ENCODE measurements at regions not wholly inside any gene's neighbourhood (a gene's known extent, or its start where the extent isn't known, plus 50 kb on each side); places are given as distances from the start of the nearest gene placed in this dataset.
"Not testable (repeated sequence)": the region's sequence is repeated elsewhere in the genome, so short reads cannot be mapped to it uniquely, and the experiment has no call there.

DNA sequence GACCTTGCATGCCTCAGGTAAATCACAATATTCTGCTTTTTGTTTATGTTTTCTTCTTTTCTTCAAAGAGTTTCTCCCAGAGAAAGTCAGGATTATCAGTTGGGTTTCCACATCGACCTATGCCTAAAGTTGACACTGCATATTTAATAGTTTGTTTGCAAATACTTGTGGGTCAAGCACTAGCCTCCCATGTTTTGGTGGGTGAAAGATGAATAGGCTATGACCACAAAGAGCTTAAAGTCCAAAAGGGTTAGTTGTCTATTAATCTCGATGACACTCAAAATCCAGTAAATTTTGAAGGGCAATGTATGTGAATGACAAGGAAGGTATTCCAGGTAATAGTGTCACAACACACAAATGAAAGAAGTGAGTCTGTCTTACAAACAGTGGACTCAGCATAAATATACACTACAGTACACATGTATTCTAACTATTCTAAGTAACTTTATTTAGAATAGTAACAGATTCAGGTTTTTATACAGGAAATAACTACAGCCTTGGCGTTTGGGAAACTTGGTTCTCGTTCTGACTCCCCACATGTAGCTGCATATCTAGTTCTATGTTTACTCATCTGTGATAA lies 667.1 kb downstream of the PCDH17 start:
- ATAC-seq (replicated peaks in 1 of 2) = no peak
- peaks cover 0 to 2% of the 10 kb centered on the region in 2 donors for H3K9me3 Mint-ChIP-seq
- no peaks in the 10 kb centered on the region for H3K27me3 Mint-ChIP-seq (ENCODE audit: low read depth)
- H3K27ac Mint-ChIP-seq = no peak overlapping the region
- no peaks in the 10 kb centered on the region for H3K4me1 Mint-ChIP-seq (ENCODE audit: low read depth)
- no peak for DNase-seq
- H3K4me3 Mint-ChIP-seq = no peak overlapping the region
- H3K36me3 Mint-ChIP-seq (ENCODE audit: insufficient read depth in 2 of 2) = no peaks in the 10 kb centered on the region

DNA sequence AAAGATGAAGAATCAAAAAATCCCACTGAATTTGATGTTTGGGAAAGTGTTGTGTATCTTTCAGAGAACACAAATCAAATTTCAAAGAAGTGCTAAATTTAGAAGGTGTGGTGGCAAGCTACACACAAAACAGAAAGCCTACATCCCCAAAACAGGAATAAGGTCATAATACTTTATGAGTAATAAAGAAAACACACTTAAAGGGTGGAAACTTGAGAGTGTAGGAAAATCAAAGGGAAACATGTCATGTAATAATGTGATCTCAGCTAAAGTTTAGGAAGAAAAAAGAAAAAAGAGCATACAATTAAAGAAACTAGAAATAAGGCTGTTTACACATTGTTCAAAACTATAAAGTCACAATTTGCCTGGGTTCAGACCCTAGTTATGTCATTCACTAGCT lies 668.7 kb downstream of the PCDH17 start:
- no peak for DNase-seq
- Mint-ChIP-seq H3K27ac (no peak overlapping the region), H3K4me1 (ENCODE audit: low read depth) (no peaks in the 10 kb centered on the region), H3K27me3 (ENCODE audit: low read depth) (no peaks in the 10 kb centered on the region), H3K9me3 (no peaks in the 10 kb centered on the region), H3K4me3 (no peak overlapping the region), H3K36me3 (ENCODE audit: insufficient read depth in 2 of 2) (no peaks in the 10 kb centered on the region)
- no peak for ATAC-seq (replicated peaks in 1 of 2)

DNA sequence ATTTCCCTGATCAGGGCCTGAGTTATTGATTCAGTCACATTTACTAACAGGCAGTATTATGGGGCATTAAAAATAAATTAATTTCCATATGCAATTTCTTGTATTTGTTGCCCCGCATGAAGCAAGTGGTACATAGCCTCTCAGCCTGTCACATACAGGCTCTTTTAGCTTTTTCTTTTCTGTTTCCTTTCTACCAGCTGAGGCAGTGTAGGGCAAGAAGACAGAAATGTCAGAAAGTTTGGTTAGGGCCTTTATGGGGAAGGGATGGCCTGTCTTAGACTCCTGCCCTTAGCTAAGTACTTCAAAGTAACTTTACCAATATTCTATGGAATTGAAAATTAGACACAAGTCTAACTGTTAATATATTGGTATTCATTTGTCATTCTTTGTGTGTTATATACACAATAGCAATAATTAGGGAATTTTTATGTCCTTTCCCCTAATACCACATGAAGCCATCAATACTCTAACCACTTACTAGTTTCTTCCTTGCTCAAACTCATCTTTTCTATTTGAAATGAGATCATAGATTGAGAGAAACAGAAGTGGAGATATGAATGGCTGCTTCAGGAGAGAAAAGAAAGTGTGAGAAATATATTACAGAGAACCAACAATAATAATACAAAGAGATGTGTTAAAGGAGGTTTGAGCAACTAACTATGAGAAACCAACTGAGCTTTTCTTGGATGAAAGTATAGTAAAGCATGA lies 669.6 kb downstream of the PCDH17 start:
- no peak overlapping the region for H3K27ac Mint-ChIP-seq
- no peak for DNase-seq
- no peak for ATAC-seq (replicated peaks in 1 of 2)
- no peaks in the 10 kb centered on the region for H3K27me3 Mint-ChIP-seq (ENCODE audit: low read depth)
- no peaks in the 10 kb centered on the region for H3K36me3 Mint-ChIP-seq (ENCODE audit: insufficient read depth in 2 of 2)
- no peak overlapping the region for H3K4me3 Mint-ChIP-seq
- no peaks in the 10 kb centered on the region for H3K9me3 Mint-ChIP-seq
- H3K4me1 Mint-ChIP-seq (ENCODE audit: low read depth) = no peaks in the 10 kb centered on the region

DNA sequence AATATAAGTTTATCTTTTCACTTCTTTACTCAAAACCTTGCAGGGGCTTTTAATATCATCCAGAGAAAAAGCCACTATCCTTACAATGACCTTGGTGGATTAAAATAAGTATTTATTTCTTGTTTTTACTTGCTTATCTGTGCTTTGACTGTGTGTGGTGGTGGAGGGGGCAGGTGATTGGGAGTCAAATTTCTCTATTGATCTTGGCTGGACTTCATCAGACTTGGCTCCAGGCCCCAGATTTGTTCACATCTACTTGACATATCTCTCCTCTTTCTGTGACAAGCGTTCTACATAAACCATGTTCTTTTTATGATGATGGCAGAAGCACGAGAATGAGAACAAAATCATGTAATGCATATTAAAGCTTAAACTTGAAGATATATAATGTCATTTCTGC lies 670.8 kb downstream of the PCDH17 start:
- Mint-ChIP-seq H3K36me3 (ENCODE audit: insufficient read depth in 2 of 2) (no peaks in the 10 kb centered on the region), H3K4me3 (no peak overlapping the region), H3K27me3 (ENCODE audit: low read depth) (no peaks in the 10 kb centered on the region), H3K4me1 (ENCODE audit: low read depth) (no peaks in the 10 kb centered on the region), H3K27ac (no peak overlapping the region), H3K9me3 (no peaks in the 10 kb centered on the region)
- ATAC-seq (replicated peaks in 1 of 2) (no peak), DNase-seq (no peak)

DNA sequence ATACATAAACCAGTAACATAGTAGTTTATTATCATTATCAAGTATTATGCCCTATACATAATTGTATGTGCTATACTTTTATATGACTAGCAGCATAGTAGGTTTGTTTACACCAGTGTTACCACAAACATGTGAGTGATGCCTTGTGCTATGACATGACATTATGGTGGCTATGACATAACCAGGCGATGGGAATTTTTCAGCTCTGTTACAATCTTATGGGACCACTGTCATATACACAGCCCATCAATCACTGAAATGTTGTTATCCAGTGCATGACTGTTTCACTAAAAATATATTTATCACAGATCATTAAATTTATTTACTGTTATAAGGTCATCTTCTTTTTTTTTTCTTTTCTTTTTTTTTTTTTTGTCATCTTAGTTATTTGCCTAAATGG lies 674.5 kb downstream of the PCDH17 start:
- no peak overlapping the region for H3K27ac Mint-ChIP-seq
- H3K4me1 Mint-ChIP-seq (ENCODE audit: low read depth) = no peaks in the 10 kb centered on the region
- H3K9me3 Mint-ChIP-seq = peaks cover 2% of the 10 kb centered on the region in 2 donors
- no peak for ATAC-seq (replicated peaks in 1 of 2)
- no peaks in the 10 kb centered on the region for H3K27me3 Mint-ChIP-seq (ENCODE audit: low read depth)
- DNase-seq = no peak
- no peak overlapping the region for H3K4me3 Mint-ChIP-seq
- no peaks in the 10 kb centered on the region for H3K36me3 Mint-ChIP-seq (ENCODE audit: insufficient read depth in 2 of 2)

DNA sequence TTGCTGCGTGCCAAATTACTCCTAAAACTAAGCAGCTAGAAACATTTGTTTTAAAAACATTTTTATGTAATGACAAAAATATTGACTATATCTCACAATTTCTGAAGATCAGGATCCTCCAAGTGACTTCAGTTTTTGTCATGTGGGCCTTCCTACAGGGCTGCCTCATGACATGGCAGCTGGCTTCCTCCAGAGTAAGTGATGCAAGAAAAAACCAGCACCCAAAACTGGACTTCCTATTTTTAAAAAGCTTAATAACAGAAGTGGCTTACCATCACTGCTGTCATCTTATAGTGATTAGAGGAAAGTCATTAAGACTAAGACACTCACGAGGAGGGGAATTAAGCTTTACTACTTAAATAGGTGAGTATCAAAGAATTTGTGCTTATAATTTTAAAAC lies 681.7 kb downstream of the PCDH17 start:
- peaks cover 0 to 1% of the 10 kb centered on the region in 2 donors for H3K36me3 Mint-ChIP-seq (ENCODE audit: insufficient read depth in 2 of 2)
- H3K27ac Mint-ChIP-seq = no peak overlapping the region
- no peak overlapping the region for H3K4me3 Mint-ChIP-seq
- no peaks in the 10 kb centered on the region for H3K27me3 Mint-ChIP-seq (ENCODE audit: low read depth)
- DNase-seq (no peak), ATAC-seq (replicated peaks in 1 of 2) (no peak)
- H3K4me1 Mint-ChIP-seq (ENCODE audit: low read depth) = no peaks in the 10 kb centered on the region
- peaks cover 2 to 6% of the 10 kb centered on the region in 2 donors for H3K9me3 Mint-ChIP-seq

DNA sequence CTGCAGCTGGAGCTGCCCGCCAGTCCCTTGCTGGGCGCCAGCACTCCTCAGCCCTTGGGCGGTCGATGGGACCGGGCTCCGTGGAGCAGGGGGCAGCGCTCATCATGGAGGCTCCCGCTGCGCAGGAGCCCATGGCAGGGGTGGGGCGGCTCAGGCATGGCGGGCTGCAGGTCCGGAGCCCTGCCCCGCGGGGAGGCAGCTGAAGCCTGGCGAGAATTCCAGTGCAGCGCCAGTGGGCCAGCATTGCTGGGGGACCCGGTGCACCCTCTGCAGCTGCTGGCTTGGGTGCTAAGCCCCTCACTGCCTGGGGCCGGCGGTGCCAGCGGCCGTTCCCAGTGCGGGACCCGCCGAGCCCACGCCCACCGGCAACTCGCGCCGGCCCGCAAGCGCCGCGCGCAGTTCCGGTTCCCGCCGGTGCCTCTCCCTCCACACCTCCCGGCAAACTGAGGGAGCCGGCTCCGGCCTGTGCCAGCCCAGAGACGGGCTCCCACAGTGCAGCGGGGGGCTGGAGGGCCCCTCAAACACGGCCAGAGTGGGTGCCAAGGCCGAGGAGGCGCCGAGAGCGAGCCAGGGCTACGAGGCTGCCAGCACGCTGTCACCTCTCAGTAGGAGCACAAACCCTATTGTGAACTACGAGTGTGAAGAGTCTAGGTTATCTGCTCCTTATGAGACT lies 687.1 kb downstream of the PCDH17 start:
- no peak overlapping the region for H3K4me3 Mint-ChIP-seq
- DNase-seq = no peak
- no peak for ATAC-seq (replicated peaks in 1 of 2)
- H3K9me3 Mint-ChIP-seq = peaks cover 0 to 5% of the 10 kb centered on the region in 2 donors
- no peaks in the 10 kb centered on the region for H3K4me1 Mint-ChIP-seq (ENCODE audit: low read depth)
- peaks cover 0 to 1% of the 10 kb centered on the region in 2 donors for H3K36me3 Mint-ChIP-seq (ENCODE audit: insufficient read depth in 2 of 2)
- no peaks in the 10 kb centered on the region for H3K27me3 Mint-ChIP-seq (ENCODE audit: low read depth)
- H3K27ac Mint-ChIP-seq = no peak overlapping the region

DNA sequence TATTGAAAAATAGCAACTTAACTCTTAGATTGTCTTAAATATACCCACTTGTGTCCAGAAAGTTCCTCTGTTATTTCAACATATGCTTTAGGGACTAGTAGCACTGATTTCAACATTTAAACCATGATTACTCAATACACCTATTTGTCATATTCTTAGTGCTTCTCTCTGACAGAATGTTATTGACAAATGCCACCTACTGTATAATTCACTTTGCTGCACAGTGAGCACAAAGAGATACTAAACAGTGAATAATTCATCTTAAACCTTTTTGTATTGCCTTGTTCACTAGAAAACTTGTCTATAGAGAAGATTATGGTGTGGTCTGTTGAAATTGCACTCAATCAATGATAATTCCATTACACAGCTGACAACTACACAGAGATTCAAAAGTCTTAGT lies 692.6 kb downstream of the PCDH17 start:
- Mint-ChIP-seq H3K36me3 (ENCODE audit: insufficient read depth in 2 of 2) (no peaks in the 10 kb centered on the region), H3K4me1 (ENCODE audit: low read depth) (no peaks in the 10 kb centered on the region), H3K9me3 (peaks cover 0 to 2% of the 10 kb centered on the region in 2 donors), H3K4me3 (no peak overlapping the region), H3K27ac (no peak overlapping the region), H3K27me3 (ENCODE audit: low read depth) (no peaks in the 10 kb centered on the region)
- ATAC-seq (replicated peaks in 1 of 2) (no peak), DNase-seq (no peak)

DNA sequence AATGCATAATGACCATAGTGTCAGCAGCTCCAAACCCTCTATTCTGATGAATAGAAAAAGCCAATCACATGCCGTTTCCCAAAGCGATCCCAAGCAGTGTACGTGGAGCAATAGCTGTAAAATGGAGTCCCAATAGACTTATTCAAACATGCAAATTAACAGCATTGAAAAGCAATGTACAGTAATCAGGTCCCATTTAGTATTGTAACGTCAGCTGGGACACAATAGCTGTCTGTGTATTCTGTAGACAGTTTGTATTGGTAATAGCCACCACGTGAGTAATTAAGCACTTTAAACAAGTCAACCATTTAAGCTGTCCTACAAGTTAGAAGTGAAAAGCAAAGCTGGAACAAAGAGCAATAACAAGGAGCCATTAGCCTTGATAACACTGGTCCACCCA lies 698.2 kb downstream of the PCDH17 start:
- Mint-ChIP-seq H3K4me1 (ENCODE audit: low read depth) (no peaks in the 10 kb centered on the region), H3K9me3 (peaks cover 3 to 4% of the 10 kb centered on the region in 2 donors), H3K4me3 (no peak overlapping the region), H3K27me3 (ENCODE audit: low read depth) (no peaks in the 10 kb centered on the region), H3K27ac (no peak overlapping the region), H3K36me3 (ENCODE audit: insufficient read depth in 2 of 2) (no peaks in the 10 kb centered on the region)
- ATAC-seq (replicated peaks in 1 of 2) (no peak), DNase-seq (no peak)

DNA sequence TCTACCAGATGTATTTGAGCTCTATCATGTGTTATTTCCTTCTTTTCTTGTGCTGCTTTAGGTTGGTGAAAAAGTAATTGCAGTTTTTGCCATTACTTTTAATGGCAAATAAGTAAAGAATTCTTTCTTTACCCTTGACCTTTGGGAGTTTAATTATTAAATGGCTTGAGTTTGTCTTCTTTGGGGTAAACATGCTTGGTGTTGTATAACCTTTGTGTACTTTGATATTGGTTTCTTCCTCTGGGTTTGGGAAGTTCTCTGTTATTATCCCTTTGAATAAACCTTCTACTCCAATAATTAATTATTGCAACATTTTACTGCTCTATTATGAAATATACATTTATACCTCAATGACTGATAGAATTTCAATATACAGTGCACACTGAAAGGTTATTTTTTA lies 709.4 kb downstream of the PCDH17 start:
- Mint-ChIP-seq H3K9me3 (peaks cover 5 to 6% of the 10 kb centered on the region in 2 donors), H3K36me3 (ENCODE audit: insufficient read depth in 2 of 2) (no peaks in the 10 kb centered on the region), H3K4me3 (no peak overlapping the region), H3K4me1 (ENCODE audit: low read depth) (no peaks in the 10 kb centered on the region), H3K27me3 (ENCODE audit: low read depth) (no peaks in the 10 kb centered on the region), H3K27ac (no peak overlapping the region)
- DNase-seq = no peak
- no peak for ATAC-seq (replicated peaks in 1 of 2)

DNA sequence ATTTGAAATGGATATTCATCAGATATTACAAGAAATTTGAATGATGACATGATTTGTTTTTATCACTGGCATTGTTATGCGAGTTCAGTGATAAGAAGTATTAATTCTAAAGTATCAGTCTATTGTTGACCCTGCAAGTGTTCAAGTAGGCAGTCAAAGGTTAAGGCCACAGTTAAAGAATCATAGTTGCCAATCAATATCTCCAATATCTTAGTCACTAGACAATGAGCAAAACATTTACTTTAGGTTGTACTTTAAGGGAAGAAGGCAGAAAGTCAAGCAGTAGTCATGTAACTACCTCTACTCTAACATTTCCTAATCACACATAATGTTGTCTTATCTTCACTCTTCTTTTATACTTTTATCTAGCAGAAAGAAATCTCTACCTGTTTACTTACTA lies 709.8 kb downstream of the PCDH17 start:
- H3K4me3 Mint-ChIP-seq = no peak overlapping the region
- no peak overlapping the region for H3K27ac Mint-ChIP-seq
- DNase-seq (no peak), ATAC-seq (replicated peaks in 1 of 2) (no peak)
- no peaks in the 10 kb centered on the region for H3K27me3 Mint-ChIP-seq (ENCODE audit: low read depth)
- no peaks in the 10 kb centered on the region for H3K36me3 Mint-ChIP-seq (ENCODE audit: insufficient read depth in 2 of 2)
- peaks cover 6 to 7% of the 10 kb centered on the region in 2 donors for H3K9me3 Mint-ChIP-seq
- H3K4me1 Mint-ChIP-seq (ENCODE audit: low read depth) = no peaks in the 10 kb centered on the region

DNA sequence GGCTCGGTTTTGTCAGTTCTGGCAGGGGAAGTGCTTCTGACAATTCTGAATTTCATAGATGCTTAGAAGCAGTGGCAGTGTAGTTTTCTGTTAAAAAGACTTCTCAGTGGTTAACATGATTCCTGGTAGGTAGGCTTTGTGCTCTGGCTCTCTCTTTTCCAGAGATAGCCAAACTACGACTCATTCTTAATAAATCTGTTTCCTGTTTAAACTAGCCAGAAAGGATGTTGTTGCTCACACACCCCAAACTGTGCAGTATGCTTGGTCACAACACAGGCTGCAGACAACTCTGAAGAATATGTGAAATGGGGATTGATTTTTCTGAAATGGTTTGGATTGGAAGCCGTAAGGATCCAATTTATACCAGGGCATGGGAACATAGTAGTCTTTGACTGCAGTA lies 711.5 kb downstream of the PCDH17 start:
- Mint-ChIP-seq H3K4me3 (no peak overlapping the region), H3K4me1 (ENCODE audit: low read depth) (no peaks in the 10 kb centered on the region), H3K9me3 (peaks cover 5 to 6% of the 10 kb centered on the region in 2 donors), H3K36me3 (ENCODE audit: insufficient read depth in 2 of 2) (no peaks in the 10 kb centered on the region), H3K27me3 (ENCODE audit: low read depth) (no peaks in the 10 kb centered on the region), H3K27ac (no peak overlapping the region)
- ATAC-seq (replicated peaks in 1 of 2) = no peak
- DNase-seq = no peak

DNA sequence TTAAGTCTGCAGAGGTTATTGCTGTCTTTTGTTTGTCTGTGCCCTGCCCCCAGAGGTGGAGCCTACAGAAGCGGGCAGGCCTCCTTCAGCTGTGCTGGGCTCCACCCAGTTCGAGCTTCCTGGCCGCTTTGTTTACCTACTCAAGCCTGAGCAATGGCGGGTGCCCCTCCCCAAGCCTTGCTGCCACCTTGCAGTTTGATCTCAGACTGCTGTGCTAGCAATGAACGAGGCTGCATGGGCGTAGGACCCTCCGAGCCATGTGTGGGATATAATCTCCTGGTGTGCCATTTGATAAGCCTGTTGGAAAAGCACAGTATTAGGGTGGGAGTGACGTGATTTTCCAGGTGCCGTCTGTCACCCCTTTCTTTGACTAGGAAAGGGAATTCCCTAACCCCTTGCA lies 720.6 kb downstream of the PCDH17 start:
- H3K4me3 Mint-ChIP-seq; DNase-seq; H3K27me3 Mint-ChIP-seq (ENCODE audit: low read depth); ATAC-seq (replicated peaks in 1 of 2); H3K27ac Mint-ChIP-seq; H3K36me3 Mint-ChIP-seq (ENCODE audit: insufficient read depth in 2 of 2); H3K4me1 Mint-ChIP-seq (ENCODE audit: low read depth): not testable (repeated sequence)
- peaks cover 2 to 12% of the 10 kb centered on the region in 2 donors for H3K9me3 Mint-ChIP-seq
